HUES48 (cell line): ENCODE measurements at regions not wholly inside any gene's neighbourhood (a gene's known extent, or its start where the extent isn't known, plus 50 kb on each side); places are given as distances from the start of the nearest gene placed in this dataset.

ENCODE experiments used
- H3K27ac ChIP-seq: one replicate; pipeline ENCODE4 v1.7.0; 2013; ENCODE audit warnings: low read depth, low read length, inconsistent platforms
- H3K27me3 ChIP-seq: 2 replicates; pipeline ENCODE4 v1.6.1; 2013; ENCODE audit warnings: mild to moderate bottlenecking, low read length; ENCODE audit not compliant: control insufficient read depth, insufficient read depth
- H3K36me3 ChIP-seq: 2 replicates; pipeline ENCODE4 v1.6.1; 2013; ENCODE audit warnings: low read length; ENCODE audit not compliant: control insufficient read depth, insufficient read depth
- H3K4me1 ChIP-seq: 2 replicates; pipeline ENCODE4 v1.6.1; 2013; ENCODE audit warnings: mild to moderate bottlenecking, low read length; ENCODE audit not compliant: control insufficient read depth, insufficient read depth
- H3K4me3 ChIP-seq: 2 replicates; pipeline ENCODE4 v1.5.1; 2013; ENCODE audit warnings: mild to moderate bottlenecking, low read depth, low read length
- H3K9ac ChIP-seq: 2 replicates; pipeline ENCODE4 v1.6.1; 2013; ENCODE audit warnings: mild to moderate bottlenecking, low read depth, low read length, moderate library complexity
- H3K9me3 ChIP-seq: 2 replicates; pipeline ENCODE4 v1.6.1; 2013; ENCODE audit warnings: low read length; ENCODE audit not compliant: control insufficient read depth, insufficient read depth

- Histone ChIP-seq H3K4me3 (no peak overlapping the region), H3K27ac (peak overlapping the region; percentile 27), H3K9me3 (no peaks in the 10 kb centered on the region), H3K27me3 (no peaks in the 10 kb centered on the region), H3K36me3 (no peaks in the 10 kb centered on the region), H3K9ac (no peak overlapping the region), H3K4me1 (peaks cover 12% of the 10 kb centered on the region)
Observed at GRCh38 chr14:84442521-84442920, 1087.4 kb upstream of the FLRT2 start.

- Histone ChIP-seq H3K27me3 (no peaks in the 10 kb centered on the region), H3K9ac (no peak overlapping the region), H3K4me1 (peaks cover 12% of the 10 kb centered on the region), H3K4me3 (no peak overlapping the region), H3K36me3 (no peaks in the 10 kb centered on the region), H3K27ac (no peak overlapping the region), H3K9me3 (no peaks in the 10 kb centered on the region)
Observed at GRCh38 chr14:84445486-84445885, 1084.5 kb upstream of the FLRT2 start.

GRCh38 chr14:84446250-84446649 is 1083.7 kb upstream of the FLRT2 start:
- Histone ChIP-seq H3K36me3 (no peaks in the 10 kb centered on the region), H3K4me1 (peaks cover 12% of the 10 kb centered on the region), H3K9ac (no peak overlapping the region), H3K27ac (no peak overlapping the region), H3K9me3 (no peaks in the 10 kb centered on the region), H3K4me3 (no peak overlapping the region), H3K27me3 (no peaks in the 10 kb centered on the region)

GRCh38 chr14:84453307-84453950 is 1076.5 kb upstream of the FLRT2 start:
- Histone ChIP-seq H3K27ac (no peak overlapping the region), H3K27me3 (no peaks in the 10 kb centered on the region), H3K9me3 (no peaks in the 10 kb centered on the region), H3K9ac (no peak overlapping the region), H3K36me3 (no peaks in the 10 kb centered on the region), H3K4me1 (no peaks in the 10 kb centered on the region), H3K4me3 (no peak overlapping the region)

GRCh38 chr14:84454114-84454513 is 1075.8 kb upstream of the FLRT2 start:
- H3K9ac ChIP-seq = no peak overlapping the region
- H3K4me1 ChIP-seq = no peaks in the 10 kb centered on the region
- H3K9me3 ChIP-seq = no peaks in the 10 kb centered on the region
- H3K27ac ChIP-seq = no peak overlapping the region
- H3K36me3 ChIP-seq = no peaks in the 10 kb centered on the region
- no peak overlapping the region for H3K4me3 ChIP-seq
- no peaks in the 10 kb centered on the region for H3K27me3 ChIP-seq

- Histone ChIP-seq H3K4me1 (no peaks in the 10 kb centered on the region), H3K4me3 (no peak overlapping the region), H3K9me3 (no peaks in the 10 kb centered on the region), H3K27me3 (no peaks in the 10 kb centered on the region), H3K27ac (no peak overlapping the region), H3K36me3 (no peaks in the 10 kb centered on the region), H3K9ac (no peak overlapping the region)
Observed at GRCh38 chr14:84456946-84457345, 1073.0 kb upstream of the FLRT2 start.

- H3K4me1 ChIP-seq = no peaks in the 10 kb centered on the region
- no peak overlapping the region for H3K4me3 ChIP-seq
- no peaks in the 10 kb centered on the region for H3K36me3 ChIP-seq
- H3K27ac ChIP-seq = no peak overlapping the region
- H3K27me3 ChIP-seq = no peaks in the 10 kb centered on the region
- no peak overlapping the region for H3K9ac ChIP-seq
- no peaks in the 10 kb centered on the region for H3K9me3 ChIP-seq
Observed at GRCh38 chr14:84458881-84459280, 1071.1 kb upstream of the FLRT2 start.

- no peaks in the 10 kb centered on the region for H3K9me3 ChIP-seq
- no peaks in the 10 kb centered on the region for H3K27me3 ChIP-seq
- no peak overlapping the region for H3K9ac ChIP-seq
- no peaks in the 10 kb centered on the region for H3K36me3 ChIP-seq
- H3K4me1 ChIP-seq = no peaks in the 10 kb centered on the region
- no peak overlapping the region for H3K4me3 ChIP-seq
- no peak overlapping the region for H3K27ac ChIP-seq
Observed at GRCh38 chr14:84465880-84466279, 1064.1 kb upstream of the FLRT2 start.

- Histone ChIP-seq H3K36me3 (no peaks in the 10 kb centered on the region), H3K9me3 (no peaks in the 10 kb centered on the region), H3K4me1 (no peaks in the 10 kb centered on the region), H3K9ac (no peak overlapping the region), H3K4me3 (no peak overlapping the region), H3K27ac (no peak overlapping the region), H3K27me3 (no peaks in the 10 kb centered on the region)
Observed at GRCh38 chr14:84468153-84468552, 1061.8 kb upstream of the FLRT2 start.

- Histone ChIP-seq H3K27ac (no peak overlapping the region), H3K36me3 (no peaks in the 10 kb centered on the region), H3K9me3 (no peaks in the 10 kb centered on the region), H3K4me3 (no peak overlapping the region), H3K27me3 (no peaks in the 10 kb centered on the region), H3K4me1 (peaks cover 4% of the 10 kb centered on the region), H3K9ac (no peak overlapping the region)
Observed at GRCh38 chr14:84477996-84478395, 1051.9 kb upstream of the FLRT2 start.

GRCh38 chr14:84482256-84483071 is 1047.5 kb upstream of the FLRT2 start:
- H3K9me3 ChIP-seq = no peaks in the 10 kb centered on the region
- H3K4me1 ChIP-seq = peaks cover 9% of the 10 kb centered on the region
- H3K27me3 ChIP-seq = no peaks in the 10 kb centered on the region
- no peaks in the 10 kb centered on the region for H3K36me3 ChIP-seq
- no peak overlapping the region for H3K4me3 ChIP-seq
- no peak overlapping the region for H3K27ac ChIP-seq
- H3K9ac ChIP-seq = no peak overlapping the region
